ENCODE measurements at regions not wholly inside any gene's neighbourhood (a gene's known extent, or its start where the extent isn't known, plus 50 kb on each side); places are given as distances from the start of the nearest gene placed in this dataset.

GRCh38 chr4:125760201-125760819 is 445.6 kb downstream of the FAT4 start:
- no peaks in the 10 kb centered on the region for H3K4me1 Mint-ChIP-seq
- H3K27me3 Mint-ChIP-seq = no peaks in the 10 kb centered on the region
- H3K27ac ChIP-seq (ENCODE audit: low read depth, low read length) = no peak overlapping the region
- H3K4me3 Mint-ChIP-seq = no peak overlapping the region
- H3K36me3 Mint-ChIP-seq = no peaks in the 10 kb centered on the region
- peaks cover 0 to 6% (median 3%) of the 10 kb centered on the region in 5 donors for H3K9me3 Mint-ChIP-seq
- DNase-seq = no peak
- no peak overlapping the region for H3K27ac Mint-ChIP-seq
- no peaks in the 10 kb centered on the region for H3K27me3 ChIP-seq (ENCODE audit: insufficient read depth, low read length, poor library complexity, severe bottlenecking)
- CTCF ChIA-PET = no interaction called here
- H3K4me1 ChIP-seq (ENCODE audit: insufficient read depth, low read length) = no peaks in the 10 kb centered on the region
- POLR2A ChIA-PET = no interaction called here
- no peaks in the 10 kb centered on the region for H3K36me3 ChIP-seq (ENCODE audit: insufficient read depth, low read length)
- H3K9me3 ChIP-seq (ENCODE audit: low read length) = no peaks in the 10 kb centered on the region
- no peak overlapping the region for H3K4me3 ChIP-seq (ENCODE audit: low read length)

GRCh38 chr4:125760956-125761355 is 446.2 kb downstream of the FAT4 start:
- Histone ChIP-seq H3K27me3 (ENCODE audit: insufficient read depth, low read length, poor library complexity, severe bottlenecking) (no peaks in the 10 kb centered on the region), H3K4me1 (ENCODE audit: insufficient read depth, low read length) (no peaks in the 10 kb centered on the region), H3K27ac (ENCODE audit: low read depth, low read length) (no peak overlapping the region), H3K4me3 (ENCODE audit: low read length) (no peak overlapping the region), H3K9me3 (ENCODE audit: low read length) (no peaks in the 10 kb centered on the region), H3K36me3 (ENCODE audit: insufficient read depth, low read length) (no peaks in the 10 kb centered on the region)
- Mint-ChIP-seq H3K4me3 (no peak overlapping the region), H3K9me3 (peaks cover 0 to 8% (median 2%) of the 10 kb centered on the region in 5 donors), H3K27me3 (no peaks in the 10 kb centered on the region), H3K4me1 (no peaks in the 10 kb centered on the region), H3K36me3 (no peaks in the 10 kb centered on the region), H3K27ac (no peak overlapping the region)
- POLR2A ChIA-PET = no interaction called here
- DNase-seq = no peak
- CTCF ChIA-PET = no interaction called here

- no peaks in the 10 kb centered on the region for H3K36me3 ChIP-seq (ENCODE audit: insufficient read depth, low read length)
- ChIA-PET POLR2A (no interaction called here), CTCF (no interaction called here)
- no peak overlapping the region for H3K4me3 ChIP-seq (ENCODE audit: low read length)
- H3K4me1 ChIP-seq (ENCODE audit: insufficient read depth, low read length) = no peaks in the 10 kb centered on the region
- H3K36me3 Mint-ChIP-seq = no peaks in the 10 kb centered on the region
- no peak overlapping the region for H3K27ac Mint-ChIP-seq
- H3K27ac ChIP-seq (ENCODE audit: low read depth, low read length) = no peak overlapping the region
- H3K4me3 Mint-ChIP-seq = no peak overlapping the region
- no peak for DNase-seq
- H3K9me3 Mint-ChIP-seq = peaks cover 0 to 8% (median 3%) of the 10 kb centered on the region in 5 donors
- H3K27me3 Mint-ChIP-seq = no peaks in the 10 kb centered on the region
- no peaks in the 10 kb centered on the region for H3K9me3 ChIP-seq (ENCODE audit: low read length)
- no peaks in the 10 kb centered on the region for H3K4me1 Mint-ChIP-seq
- H3K27me3 ChIP-seq (ENCODE audit: insufficient read depth, low read length, poor library complexity, severe bottlenecking) = no peaks in the 10 kb centered on the region
Measured at GRCh38 chr4:125762537-125762936, 447.8 kb downstream of the FAT4 start.

GRCh38 chr4:125765941-125766340 is 451.2 kb downstream of the FAT4 start:
- no peaks in the 10 kb centered on the region for H3K27me3 ChIP-seq (ENCODE audit: insufficient read depth, low read length, poor library complexity, severe bottlenecking)
- no peaks in the 10 kb centered on the region for H3K9me3 ChIP-seq (ENCODE audit: low read length)
- peaks cover 0 to 10% (median 3%) of the 10 kb centered on the region in 5 donors for H3K9me3 Mint-ChIP-seq
- DNase-seq = no peak
- no peak overlapping the region for H3K27ac Mint-ChIP-seq
- no peaks in the 10 kb centered on the region for H3K4me1 ChIP-seq (ENCODE audit: insufficient read depth, low read length)
- no peaks in the 10 kb centered on the region for H3K27me3 Mint-ChIP-seq
- H3K4me3 Mint-ChIP-seq = no peak overlapping the region
- POLR2A ChIA-PET = no interaction called here
- CTCF ChIA-PET = no interaction called here
- H3K36me3 Mint-ChIP-seq = no peaks in the 10 kb centered on the region
- no peak overlapping the region for H3K27ac ChIP-seq (ENCODE audit: low read depth, low read length)
- no peaks in the 10 kb centered on the region for H3K4me1 Mint-ChIP-seq
- H3K4me3 ChIP-seq (ENCODE audit: low read length) = no peak overlapping the region
- no peaks in the 10 kb centered on the region for H3K36me3 ChIP-seq (ENCODE audit: insufficient read depth, low read length)

- ChIA-PET POLR2A (no interaction called here), CTCF (no interaction called here)
- DNase-seq = no peak
- H3K4me1 Mint-ChIP-seq = no peaks in the 10 kb centered on the region
- Histone ChIP-seq H3K4me1 (ENCODE audit: insufficient read depth, low read length) (no peaks in the 10 kb centered on the region), H3K36me3 (ENCODE audit: insufficient read depth, low read length) (no peaks in the 10 kb centered on the region), H3K9me3 (ENCODE audit: low read length) (no peaks in the 10 kb centered on the region), H3K27me3 (ENCODE audit: insufficient read depth, low read length, poor library complexity, severe bottlenecking) (no peaks in the 10 kb centered on the region), H3K4me3 (ENCODE audit: low read length) (no peak overlapping the region), H3K27ac (ENCODE audit: low read depth, low read length) (no peak overlapping the region)
- no peak overlapping the region for H3K27ac Mint-ChIP-seq
- peaks cover 1 to 13% (median 8%) of the 10 kb centered on the region in 5 donors for H3K9me3 Mint-ChIP-seq
- no peaks in the 10 kb centered on the region for H3K27me3 Mint-ChIP-seq
- H3K36me3 Mint-ChIP-seq = no peaks in the 10 kb centered on the region
- no peak overlapping the region for H3K4me3 Mint-ChIP-seq
Measured at GRCh38 chr4:125770814-125771398, 456.2 kb downstream of the FAT4 start.

- no peaks in the 10 kb centered on the region for H3K36me3 Mint-ChIP-seq
- POLR2A ChIA-PET = no interaction called here
- H3K27me3 Mint-ChIP-seq = no peaks in the 10 kb centered on the region
- H3K9me3 Mint-ChIP-seq = peaks cover 3 to 18% (median 8%) of the 10 kb centered on the region in 5 donors
- DNase-seq = no peak
- no peaks in the 10 kb centered on the region for H3K4me1 Mint-ChIP-seq
- CTCF ChIA-PET = no interaction called here
- no peak overlapping the region for H3K27ac Mint-ChIP-seq
- Histone ChIP-seq H3K4me1 (ENCODE audit: insufficient read depth, low read length) (no peaks in the 10 kb centered on the region), H3K36me3 (ENCODE audit: insufficient read depth, low read length) (no peaks in the 10 kb centered on the region), H3K27ac (ENCODE audit: low read depth, low read length) (no peak overlapping the region), H3K27me3 (ENCODE audit: insufficient read depth, low read length, poor library complexity, severe bottlenecking) (no peaks in the 10 kb centered on the region), H3K4me3 (ENCODE audit: low read length) (no peak overlapping the region), H3K9me3 (ENCODE audit: low read length) (no peaks in the 10 kb centered on the region)
- H3K4me3 Mint-ChIP-seq = no peak overlapping the region
Measured at GRCh38 chr4:125772680-125773079, 457.9 kb downstream of the FAT4 start.

- ChIA-PET POLR2A (no interaction called here), CTCF (no interaction called here)
- Mint-ChIP-seq H3K4me1 (no peaks in the 10 kb centered on the region), H3K27me3 (no peaks in the 10 kb centered on the region), H3K9me3 (peaks cover 3 to 18% (median 8%) of the 10 kb centered on the region in 5 donors), H3K27ac (no peak overlapping the region), H3K4me3 (no peak overlapping the region), H3K36me3 (no peaks in the 10 kb centered on the region)
- no peaks in the 10 kb centered on the region for H3K4me1 ChIP-seq (ENCODE audit: insufficient read depth, low read length)
- H3K27ac ChIP-seq (ENCODE audit: low read depth, low read length) = no peak overlapping the region
- no peak for DNase-seq
- H3K9me3 ChIP-seq (ENCODE audit: low read length) = no peaks in the 10 kb centered on the region
- no peak overlapping the region for H3K4me3 ChIP-seq (ENCODE audit: low read length)
- H3K27me3 ChIP-seq (ENCODE audit: insufficient read depth, low read length, poor library complexity, severe bottlenecking) = no peaks in the 10 kb centered on the region
- no peaks in the 10 kb centered on the region for H3K36me3 ChIP-seq (ENCODE audit: insufficient read depth, low read length)
Measured at GRCh38 chr4:125773502-125773901, 458.7 kb downstream of the FAT4 start.

- H3K4me3 Mint-ChIP-seq = no peak overlapping the region
Measured at GRCh38 chr4:125773931-125774330, 459.2 kb downstream of the FAT4 start.

More at GRCh38 chr4:125773931-125774330, 459.2 kb downstream of the FAT4 start:
- no peaks in the 10 kb centered on the region for H3K27me3 Mint-ChIP-seq
- H3K36me3 Mint-ChIP-seq = no peaks in the 10 kb centered on the region
- no peak overlapping the region for H3K4me3 ChIP-seq (ENCODE audit: low read length)
- H3K27ac Mint-ChIP-seq = no peak overlapping the region
- H3K9me3 ChIP-seq (ENCODE audit: low read length) = no peaks in the 10 kb centered on the region
- no peaks in the 10 kb centered on the region for H3K4me1 Mint-ChIP-seq
- ChIA-PET POLR2A (no interaction called here), CTCF (no interaction called here)
- peaks cover 3 to 18% (median 8%) of the 10 kb centered on the region in 5 donors for H3K9me3 Mint-ChIP-seq
- no peaks in the 10 kb centered on the region for H3K4me1 ChIP-seq (ENCODE audit: insufficient read depth, low read length)
- no peak for DNase-seq
- H3K27ac ChIP-seq (ENCODE audit: low read depth, low read length) = no peak overlapping the region
- no peaks in the 10 kb centered on the region for H3K27me3 ChIP-seq (ENCODE audit: insufficient read depth, low read length, poor library complexity, severe bottlenecking)
- H3K36me3 ChIP-seq (ENCODE audit: insufficient read depth, low read length) = no peaks in the 10 kb centered on the region
